Vagina (tissue), 2 donors: ENCODE measurements at regions not wholly inside any gene's neighbourhood (a gene's known extent, or its start where the extent isn't known, plus 50 kb on each side); places are given as distances from the start of the nearest gene placed in this dataset.

Experiments used
- DNase-seq, 2 donors: peaks; one replicate each; pipeline ENCODE4 v3.0.0-alpha.2; 2017; ENCODE audit errors: extremely low spot score in 2 of 2
- H3K27ac ChIP-seq: fragments of 200-600 bp; sonication (generic); one replicate; pipeline ENCODE4 v1.5.1; 2019
- H3K27me3 ChIP-seq: fragments of 200-600 bp; sonication (generic); one replicate; pipeline ENCODE4 v1.5.1; 2019
- H3K36me3 ChIP-seq, 2 donors: fragments of 200-600 bp; sonication (generic); one replicate each; pipeline ENCODE4 v1.5.1; 2017 to 2019
- H3K4me1 ChIP-seq: fragments of 200-600 bp; sonication (generic); one replicate; pipeline ENCODE4 v1.5.1; 2019
- H3K4me3 ChIP-seq, 2 donors: fragments of 200-600 bp; sonication (generic); 1 replicate in 1 of 2; 2 replicates in 1 of 2; pipeline ENCODE4 v1.5.1; 2016 to 2019
- H3K9me3 ChIP-seq: fragments of 200-600 bp; sonication (generic); one replicate; pipeline ENCODE4 v1.5.1; 2019
- CTCF ChIP-seq, 3 experiments: fragments of 450-650 bp in 2 of 3; fragments of 200-600 bp in 1 of 3; sonication (generic) in 1 of 3; IDR thresholded peaks; one replicate each; pipeline ENCODE4 v1.5.1; 2017 to 2019; ENCODE audit warnings: antibody characterized with exemption in 3 of 3, mild to moderate bottlenecking in 2 of 3, moderate library complexity in 2 of 3
- POLR2A ChIP-seq, 2 donors: fragments of 450-650 bp; IDR thresholded peaks; one replicate each; pipeline ENCODE4 v1.6.1; 2017; ENCODE audit warnings: antibody characterized with exemption in 2 of 2, mild to moderate bottlenecking in 2 of 2, moderate library complexity in 2 of 2
- POLR2AphosphoS5 ChIP-seq, 2 donors: sonication (generic); formaldehyde crosslinking; IDR thresholded peaks; one replicate each; pipeline ENCODE4 v1.9.0; 2017; ENCODE audit warnings: antibody characterized with exemption in 2 of 2, mild to moderate bottlenecking in 2 of 2, low read depth in 1 of 2; ENCODE audit not compliant: insufficient read depth in 1 of 2
- intact Hi-C: fragments of 100-400 bp; cut with DNase I; formaldehyde crosslinking; loops from one replicate; pipeline ENCODE4 v1.15.1; 2023

GRCh38 chr1:224519874-224520273 lies 85.3 kb upstream of the WDR26 start:
- TF ChIP-seq CTCF (IDR thresholded peaks at IDR 0.05) (no peak), POLR2AphosphoS5 (IDR thresholded peaks at IDR 0.05; ENCODE audit: insufficient read depth in 1 of 2, low read depth in 1 of 2) (no peak), POLR2A (IDR thresholded peaks at IDR 0.05) (no peak)
- H3K4me3 ChIP-seq: no peak overlapping the region
- no peaks in the 10 kb centered on the region for H3K9me3 ChIP-seq
- no peaks in the 10 kb centered on the region for H3K36me3 ChIP-seq
- DNase-seq: no peak
- H3K27me3 ChIP-seq: no peaks in the 10 kb centered on the region
- H3K27ac ChIP-seq: no peak overlapping the region
- no peaks in the 10 kb centered on the region for H3K4me1 ChIP-seq
- intact Hi-C loops: no loop called here

- no peaks in the 10 kb centered on the region for H3K4me1 ChIP-seq
- TF ChIP-seq POLR2AphosphoS5 (IDR thresholded peaks at IDR 0.05; ENCODE audit: insufficient read depth in 1 of 2, low read depth in 1 of 2): no peak
- TF ChIP-seq CTCF (IDR thresholded peaks at IDR 0.05): no peak
- TF ChIP-seq POLR2A (IDR thresholded peaks at IDR 0.05): no peak
- no peak overlapping the region for H3K4me3 ChIP-seq
- no peaks in the 10 kb centered on the region for H3K9me3 ChIP-seq
- DNase-seq: no peak
- no peaks in the 10 kb centered on the region for H3K36me3 ChIP-seq
- intact Hi-C loops: no loop called here
- H3K27me3 ChIP-seq: no peaks in the 10 kb centered on the region
- H3K27ac ChIP-seq: no peak overlapping the region
Observed at GRCh38 chr1:224520808-224521207, 86.2 kb upstream of the WDR26 start.

GRCh38 chr1:224521904-224522734 lies 87.5 kb upstream of the WDR26 start:
- no peak for TF ChIP-seq POLR2AphosphoS5 (IDR thresholded peaks at IDR 0.05; ENCODE audit: insufficient read depth in 1 of 2, low read depth in 1 of 2)
- no peak for TF ChIP-seq CTCF (IDR thresholded peaks at IDR 0.05)
- no peak for TF ChIP-seq POLR2A (IDR thresholded peaks at IDR 0.05)
- no peak overlapping the region for H3K27ac ChIP-seq
- no peak for DNase-seq
- intact Hi-C loops: no loop called here
- H3K9me3 ChIP-seq: no peaks in the 10 kb centered on the region
- no peaks in the 10 kb centered on the region for H3K36me3 ChIP-seq
- no peaks in the 10 kb centered on the region for H3K27me3 ChIP-seq
- H3K4me1 ChIP-seq: no peaks in the 10 kb centered on the region
- H3K4me3 ChIP-seq: no peak overlapping the region

- intact Hi-C loops: no loop called here
- Histone ChIP-seq H3K9me3 (no peaks in the 10 kb centered on the region), H3K36me3 (no peaks in the 10 kb centered on the region), H3K4me1 (no peaks in the 10 kb centered on the region), H3K27ac (no peak overlapping the region), H3K4me3 (no peak overlapping the region), H3K27me3 (no peaks in the 10 kb centered on the region)
- DNase-seq: no peak
- TF ChIP-seq POLR2A (IDR thresholded peaks at IDR 0.05): no peak
- no peak for TF ChIP-seq CTCF (IDR thresholded peaks at IDR 0.05)
- no peak for TF ChIP-seq POLR2AphosphoS5 (IDR thresholded peaks at IDR 0.05; ENCODE audit: insufficient read depth in 1 of 2, low read depth in 1 of 2)
Observed at GRCh38 chr1:224523676-224524075, 89.1 kb upstream of the WDR26 start.

GRCh38 chr1:224524679-224525078 lies 90.1 kb upstream of the WDR26 start:
- Histone ChIP-seq H3K27ac (no peak overlapping the region), H3K4me1 (no peaks in the 10 kb centered on the region), H3K27me3 (no peaks in the 10 kb centered on the region), H3K36me3 (no peaks in the 10 kb centered on the region), H3K9me3 (no peaks in the 10 kb centered on the region), H3K4me3 (no peak overlapping the region)
- intact Hi-C loops: no loop called here
- DNase-seq: no peak
- no peak for TF ChIP-seq POLR2AphosphoS5 (IDR thresholded peaks at IDR 0.05; ENCODE audit: insufficient read depth in 1 of 2, low read depth in 1 of 2)
- no peak for TF ChIP-seq POLR2A (IDR thresholded peaks at IDR 0.05)
- TF ChIP-seq CTCF (IDR thresholded peaks at IDR 0.05): no peak
